Central memory CD8-positive, alpha-beta T cell (primary cell): ENCODE measurements at regions not wholly inside any gene's neighbourhood (a gene's known extent, or its start where the extent isn't known, plus 50 kb on each side); places are given as distances from the start of the nearest gene placed in this dataset.

Experiments used
- ATAC-seq: fragments of 150-1000 bp; cut with Tn5 transposase; replicated peaks from 2 replicates; pipeline ENCODE4 v1.10.0; 2022; ENCODE audit warnings: mild to moderate bottlenecking, moderate FRiP score, moderate number of reproducible peaks; ENCODE audit not compliant: poor library complexity, severe bottlenecking; ENCODE audit errors: extremely low read depth
- DNase-seq, 2 donors: peaks; one replicate each; pipeline ENCODE4 v3.0.0; 2021; ENCODE audit warnings: low spot score in 2 of 2
- H3K27ac Mint-ChIP-seq: one replicate; pipeline ENCODE4 v1.8.0; 2022; ENCODE audit warnings: low read depth, mild to moderate bottlenecking, moderate library complexity, mixed read lengths
- H3K27me3 Mint-ChIP-seq: one replicate; pipeline ENCODE4 v1.8.0; 2022; ENCODE audit warnings: mixed read lengths
- H3K36me3 Mint-ChIP-seq: one replicate; pipeline ENCODE4 v1.8.0; 2022; ENCODE audit warnings: mild to moderate bottlenecking, moderate library complexity, mixed read lengths; ENCODE audit not compliant: insufficient read depth
- H3K4me1 Mint-ChIP-seq: one replicate; pipeline ENCODE4 v1.8.0; 2022; ENCODE audit warnings: mixed read lengths
- H3K4me3 Mint-ChIP-seq: one replicate; pipeline ENCODE4 v1.8.0; 2022; ENCODE audit warnings: mild to moderate bottlenecking, moderate library complexity, mixed read lengths
- H3K9me3 Mint-ChIP-seq: one replicate; pipeline ENCODE4 v1.8.0; 2022; ENCODE audit warnings: mixed read lengths

GRCh38 chr12:19958389-19958788 is 409.9 kb upstream of the PDE3A start:
- Mint-ChIP-seq H3K9me3 (no peaks in the 10 kb centered on the region), H3K4me3 (no peak overlapping the region), H3K4me1 (no peaks in the 10 kb centered on the region), H3K27me3 (no peaks in the 10 kb centered on the region), H3K36me3 (no peaks in the 10 kb centered on the region), H3K27ac (no peak overlapping the region)
- DNase-seq (no peak), ATAC-seq (no peak)

- Mint-ChIP-seq H3K4me1 (no peaks in the 10 kb centered on the region), H3K27ac (no peak overlapping the region), H3K4me3 (no peak overlapping the region), H3K36me3 (no peaks in the 10 kb centered on the region), H3K9me3 (no peaks in the 10 kb centered on the region), H3K27me3 (no peaks in the 10 kb centered on the region)
- DNase-seq (no peak), ATAC-seq (no peak)
Measured at GRCh38 chr12:19959353-19959752, 409.0 kb upstream of the PDE3A start.

- ATAC-seq (no peak), DNase-seq (no peak)
- Mint-ChIP-seq H3K36me3 (no peaks in the 10 kb centered on the region), H3K27me3 (no peaks in the 10 kb centered on the region), H3K4me1 (no peaks in the 10 kb centered on the region), H3K4me3 (no peak overlapping the region), H3K9me3 (no peaks in the 10 kb centered on the region), H3K27ac (no peak overlapping the region)
Measured at GRCh38 chr12:19960527-19960926, 407.8 kb upstream of the PDE3A start.

GRCh38 chr12:19962192-19962591 is 406.1 kb upstream of the PDE3A start:
- ATAC-seq (no peak), DNase-seq (no peak)
- H3K4me1 Mint-ChIP-seq, result no peaks in the 10 kb centered on the region
- H3K9me3 Mint-ChIP-seq, result no peaks in the 10 kb centered on the region
- H3K27me3 Mint-ChIP-seq, result no peaks in the 10 kb centered on the region
- no peak overlapping the region for H3K27ac Mint-ChIP-seq
- H3K4me3 Mint-ChIP-seq, result no peak overlapping the region
- no peaks in the 10 kb centered on the region for H3K36me3 Mint-ChIP-seq

- Mint-ChIP-seq H3K9me3 (no peaks in the 10 kb centered on the region), H3K36me3 (no peaks in the 10 kb centered on the region), H3K27me3 (no peaks in the 10 kb centered on the region), H3K27ac (no peak overlapping the region), H3K4me3 (no peak overlapping the region), H3K4me1 (no peaks in the 10 kb centered on the region)
- ATAC-seq (no peak), DNase-seq (no peak)
Measured at GRCh38 chr12:19963972-19964371, 404.4 kb upstream of the PDE3A start.

- Mint-ChIP-seq H3K4me3 (no peak overlapping the region), H3K36me3 (no peaks in the 10 kb centered on the region), H3K4me1 (no peaks in the 10 kb centered on the region), H3K9me3 (no peaks in the 10 kb centered on the region), H3K27me3 (no peaks in the 10 kb centered on the region), H3K27ac (no peak overlapping the region)
- ATAC-seq, result no peak
- DNase-seq, result no peak
Measured at GRCh38 chr12:19964549-19964948, 403.8 kb upstream of the PDE3A start.

- DNase-seq (no peak), ATAC-seq (no peak)
- Mint-ChIP-seq H3K4me1 (no peaks in the 10 kb centered on the region), H3K36me3 (no peaks in the 10 kb centered on the region), H3K4me3 (no peak overlapping the region), H3K27me3 (no peaks in the 10 kb centered on the region), H3K9me3 (no peaks in the 10 kb centered on the region), H3K27ac (no peak overlapping the region)
Measured at GRCh38 chr12:19965196-19966038, 402.9 kb upstream of the PDE3A start.

- Mint-ChIP-seq H3K4me1 (no peaks in the 10 kb centered on the region), H3K36me3 (no peaks in the 10 kb centered on the region), H3K27ac (no peak overlapping the region), H3K4me3 (no peak overlapping the region), H3K9me3 (no peaks in the 10 kb centered on the region), H3K27me3 (no peaks in the 10 kb centered on the region)
- no peak for DNase-seq
- no peak for ATAC-seq
Measured at GRCh38 chr12:19967001-19967400, 401.3 kb upstream of the PDE3A start.

- H3K4me1 Mint-ChIP-seq, result peaks cover 2% of the 10 kb centered on the region
- no peaks in the 10 kb centered on the region for H3K9me3 Mint-ChIP-seq
- H3K27ac Mint-ChIP-seq, result no peak overlapping the region
Measured at GRCh38 chr12:19967431-19967830, 400.9 kb upstream of the PDE3A start.

GRCh38 chr12:19970116-19970515 is 398.2 kb upstream of the PDE3A start:
- H3K27ac Mint-ChIP-seq, result no peak overlapping the region
- H3K4me3 Mint-ChIP-seq, result no peak overlapping the region
- ATAC-seq (no peak), DNase-seq (no peak)
- H3K9me3 Mint-ChIP-seq, result no peaks in the 10 kb centered on the region
- H3K36me3 Mint-ChIP-seq, result no peaks in the 10 kb centered on the region
- H3K27me3 Mint-ChIP-seq, result no peaks in the 10 kb centered on the region
- peaks cover 5% of the 10 kb centered on the region for H3K4me1 Mint-ChIP-seq

More at GRCh38 chr12:19967431-19967830, 400.9 kb upstream of the PDE3A start:
- H3K27me3 Mint-ChIP-seq, result no peaks in the 10 kb centered on the region
- H3K4me3 Mint-ChIP-seq, result no peak overlapping the region
- DNase-seq (no peak), ATAC-seq (no peak)
- H3K36me3 Mint-ChIP-seq, result no peaks in the 10 kb centered on the region

- Mint-ChIP-seq H3K4me1 (peaks cover 5% of the 10 kb centered on the region), H3K27ac (no peak overlapping the region), H3K27me3 (peaks cover 3% of the 10 kb centered on the region), H3K36me3 (no peaks in the 10 kb centered on the region), H3K9me3 (no peaks in the 10 kb centered on the region), H3K4me3 (no peak overlapping the region)
- no peak for ATAC-seq
- DNase-seq, result no peak
Measured at GRCh38 chr12:19970821-19971220, 397.5 kb upstream of the PDE3A start.

GRCh38 chr12:19971361-19972280 is 396.7 kb upstream of the PDE3A start:
- H3K27ac Mint-ChIP-seq, result no peak overlapping the region
- no peak overlapping the region for H3K4me3 Mint-ChIP-seq
- DNase-seq (no peak), ATAC-seq (no peak)
- H3K27me3 Mint-ChIP-seq, result peaks cover 7% of the 10 kb centered on the region
- H3K9me3 Mint-ChIP-seq, result no peaks in the 10 kb centered on the region
- H3K36me3 Mint-ChIP-seq, result no peaks in the 10 kb centered on the region
- H3K4me1 Mint-ChIP-seq, result peaks cover 5% of the 10 kb centered on the region
